Right forelimb (tissue), 1 donor: ENCODE measurements at regions not wholly inside any gene's neighbourhood (a gene's known extent, or its start where the extent isn't known, plus 50 kb on each side); places are given as distances from the start of the nearest gene placed in this dataset.
"Not testable (repeated sequence)": the region's sequence is repeated elsewhere in the genome, so short reads cannot be mapped to it uniquely, and the experiment has no call there.

Experiments
- DNase-seq: peaks from one replicate; pipeline ENCODE4 v3.0.0-alpha.2; 2018

GRCh38 chr13:73661687-73662425, 472.3 kb downstream of the KLF12 start:
- no peak for DNase-seq

GRCh38 chr13:73661066-73661465, 473.1 kb downstream of the KLF12 start:
- DNase-seq: no peak

- no peak for DNase-seq
Observed at GRCh38 chr13:73658639-73659038, 475.6 kb downstream of the KLF12 start.

DNA sequence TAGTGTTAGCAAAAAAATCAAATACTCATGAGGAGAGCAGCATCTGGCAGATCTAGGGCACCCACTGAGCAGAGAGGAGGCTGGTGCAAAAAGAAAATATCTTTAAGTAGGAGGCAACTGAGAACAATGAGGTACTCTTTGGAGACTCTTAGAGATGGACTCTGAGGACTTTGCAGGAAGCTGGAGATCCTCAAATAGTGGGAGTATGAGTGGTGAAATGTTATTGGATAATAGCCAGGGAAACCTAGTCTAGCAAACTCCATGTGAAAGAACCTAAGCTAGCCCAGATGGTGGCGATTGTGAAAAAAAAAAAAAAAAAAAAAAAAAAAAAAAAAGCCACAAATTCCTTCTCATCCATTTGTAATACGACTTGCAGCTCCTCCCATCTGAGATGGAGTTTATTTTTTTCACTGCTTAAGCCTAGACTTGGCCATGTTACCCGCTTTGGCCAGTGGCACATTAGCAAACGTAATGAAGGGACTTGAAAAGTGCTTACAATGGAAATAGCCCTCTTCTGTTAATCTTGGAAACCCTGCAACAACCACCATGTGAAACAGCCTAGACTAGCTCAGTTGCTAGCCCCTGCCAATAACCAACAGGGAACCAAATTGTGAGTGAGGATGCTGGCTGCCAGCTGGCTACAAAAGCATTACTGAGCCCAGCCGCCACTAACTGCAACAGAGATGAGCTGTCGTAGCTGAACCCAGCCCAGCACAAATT, 476.2 kb downstream of the KLF12 start:
- DNase-seq: peak; percentile 60

- DNase-seq: no peak
Observed at GRCh38 chr13:73656863-73657262, 477.3 kb downstream of the KLF12 start.

DNA sequence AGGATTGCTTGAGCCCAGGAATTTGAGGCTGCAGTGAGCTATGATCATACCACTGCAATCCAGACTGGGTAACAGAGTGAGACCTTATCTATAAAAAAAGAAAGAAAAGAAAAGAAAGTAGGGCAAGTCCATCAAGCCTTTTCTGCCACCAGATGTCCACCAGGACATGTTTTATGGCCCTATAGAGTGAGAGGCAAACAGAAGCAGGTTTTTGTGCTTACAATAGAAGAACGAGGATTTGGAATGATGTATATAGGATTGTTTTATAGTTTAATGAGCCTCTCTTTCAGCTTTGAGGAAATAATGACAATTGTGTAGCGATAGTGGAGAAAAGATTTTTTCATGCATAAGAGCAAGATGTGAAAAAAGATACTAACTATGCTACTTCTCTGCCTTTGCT, 480.5 kb downstream of the KLF12 start:
- no peak for DNase-seq

GRCh38 chr13:73647417-73647816, 486.8 kb downstream of the KLF12 start:
- no peak for DNase-seq

DNA sequence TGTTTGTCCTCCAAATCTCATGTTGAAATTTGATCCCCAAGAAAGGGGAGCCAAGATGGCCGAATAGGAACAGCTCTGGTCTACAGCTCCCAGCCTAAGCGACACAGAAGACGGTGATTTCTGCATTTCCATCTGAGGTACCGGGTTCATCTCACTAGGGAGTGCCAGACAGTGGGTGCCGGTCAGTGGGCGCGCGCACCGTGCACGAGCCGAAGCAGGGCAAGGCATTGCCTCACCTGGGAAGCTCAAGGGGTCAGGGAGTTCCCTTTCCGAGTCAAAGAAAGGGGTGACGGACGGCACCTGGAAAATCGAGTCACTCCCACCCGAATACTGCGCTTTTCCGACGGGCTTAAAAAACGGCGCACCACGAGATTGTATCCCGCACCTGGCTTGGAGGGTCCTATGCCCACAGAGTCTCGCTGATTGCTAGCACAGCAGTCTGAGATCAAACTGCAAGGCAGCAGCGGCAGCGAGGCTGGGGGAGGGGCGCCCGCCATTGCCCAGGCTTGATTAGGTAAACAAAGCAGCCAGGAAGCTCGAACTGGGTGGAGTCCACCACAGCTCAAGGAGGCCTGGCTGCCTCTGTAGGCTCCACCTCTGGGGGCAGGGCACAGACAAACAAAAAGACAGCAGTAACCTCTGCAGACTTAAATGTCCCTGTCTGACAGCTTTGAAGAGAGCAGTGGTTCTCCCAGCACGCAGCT, 493.6 kb downstream of the KLF12 start:
- not testable (repeated sequence) for DNase-seq

DNA sequence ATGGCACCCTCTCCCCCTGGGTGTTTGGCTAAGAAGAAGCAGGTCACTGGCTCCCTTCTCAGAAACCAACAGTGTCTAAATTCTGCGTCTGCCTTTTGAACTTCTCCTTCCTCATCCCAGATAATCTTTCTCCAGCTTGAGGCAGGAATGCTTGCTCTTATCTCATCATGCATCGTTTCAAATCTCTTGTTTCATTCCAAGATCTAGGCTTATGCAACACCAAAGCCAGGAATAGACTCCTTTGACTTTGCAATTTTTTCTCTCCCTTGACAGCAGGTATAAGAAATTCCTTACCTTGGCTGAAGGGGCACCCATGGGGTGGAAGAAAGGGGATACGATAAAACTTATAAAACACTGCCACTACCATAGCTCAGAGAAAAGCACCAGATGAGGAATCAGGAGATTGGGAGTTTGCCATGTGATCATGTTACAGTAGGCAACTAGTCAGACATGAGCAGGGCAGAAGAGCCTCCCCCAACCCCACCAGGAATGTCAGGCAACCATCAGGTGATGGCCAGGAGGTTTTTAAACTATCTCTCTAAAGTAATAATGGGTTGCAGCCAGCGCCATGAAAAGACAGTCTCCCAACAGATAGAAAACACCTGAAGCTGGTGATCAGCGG, 498.9 kb downstream of the KLF12 start:
- no peak for DNase-seq

DNA sequence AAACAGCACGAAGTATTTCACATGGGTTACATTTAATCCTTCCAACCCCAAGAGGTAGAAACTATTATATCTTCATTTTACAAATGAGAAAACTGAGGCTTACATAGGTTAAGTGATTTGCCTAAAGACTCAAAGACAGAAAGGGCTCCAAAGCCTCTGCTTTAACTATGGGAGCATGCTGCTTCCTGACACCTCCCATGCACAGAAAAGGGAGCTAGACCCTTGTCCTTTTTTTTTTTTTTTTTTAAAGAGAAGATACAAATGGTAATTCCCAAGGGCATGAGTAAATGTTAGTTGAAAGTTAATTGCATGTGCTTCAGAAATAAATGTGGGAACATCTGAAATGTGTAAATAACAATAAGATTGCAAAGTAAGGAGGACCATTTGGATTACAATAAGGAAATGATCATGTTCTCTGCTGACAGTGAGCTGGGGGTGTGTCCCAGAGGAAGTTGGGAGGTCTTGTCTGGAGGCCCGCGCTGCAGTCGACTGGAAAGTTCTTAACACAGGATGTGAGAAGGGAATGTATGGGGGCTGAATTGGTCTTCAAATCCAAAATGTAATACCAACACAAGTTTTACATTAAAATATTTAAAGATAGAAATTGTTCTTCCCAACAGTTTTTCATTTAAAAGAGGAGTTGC, 500.3 kb downstream of the KLF12 start:
- DNase-seq: no peak

- no peak for DNase-seq
Observed at GRCh38 chr13:73631411-73631810, 502.8 kb downstream of the KLF12 start.

GRCh38 chr13:73625562-73626339, 508.5 kb downstream of the KLF12 start:
- DNase-seq: no peak

GRCh38 chr13:73623281-73623680, 510.9 kb downstream of the KLF12 start:
- DNase-seq: no peak

DNA sequence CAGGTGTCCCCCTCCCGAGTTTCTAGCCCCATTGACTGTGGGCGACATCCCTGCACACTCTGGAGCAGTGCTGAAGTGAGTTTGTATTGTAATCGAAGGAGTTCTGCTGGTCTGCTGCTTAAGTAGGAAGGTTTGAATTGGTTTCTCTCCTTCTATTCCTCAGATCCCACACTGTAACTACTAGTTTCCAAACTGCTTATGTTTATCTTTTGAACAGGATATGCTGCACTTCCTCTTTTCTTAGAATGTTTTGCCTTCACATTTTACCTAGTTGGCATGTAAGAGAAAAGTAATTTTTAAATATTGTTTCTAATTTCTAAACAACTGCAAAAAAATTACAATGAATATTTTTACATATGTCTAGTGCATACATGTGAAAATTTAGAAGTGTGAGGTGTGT, 511.8 kb downstream of the KLF12 start:
- DNase-seq: no peak

GRCh38 chr13:73618275-73618865, 515.8 kb downstream of the KLF12 start:
- DNase-seq: no peak

DNA sequence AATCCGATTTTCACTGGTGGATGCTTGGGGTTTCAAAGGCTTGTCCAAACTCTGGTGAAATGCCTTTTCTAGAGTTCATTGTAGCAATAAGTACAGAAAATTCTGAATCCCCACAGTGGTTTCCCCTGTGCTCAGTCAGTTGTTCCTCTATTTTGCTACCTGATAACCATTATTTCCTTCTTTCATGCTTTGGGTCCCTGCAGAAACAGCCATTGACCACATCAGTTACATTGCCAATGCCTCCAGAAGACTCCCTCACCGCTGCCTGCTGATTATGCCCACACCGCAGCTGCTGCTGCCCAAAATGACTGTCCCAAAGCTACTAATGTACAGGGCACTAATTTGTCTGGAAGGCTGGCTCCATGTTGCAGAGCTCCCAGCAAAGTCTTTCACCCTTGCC, 517.3 kb downstream of the KLF12 start:
- DNase-seq: no peak

DNA sequence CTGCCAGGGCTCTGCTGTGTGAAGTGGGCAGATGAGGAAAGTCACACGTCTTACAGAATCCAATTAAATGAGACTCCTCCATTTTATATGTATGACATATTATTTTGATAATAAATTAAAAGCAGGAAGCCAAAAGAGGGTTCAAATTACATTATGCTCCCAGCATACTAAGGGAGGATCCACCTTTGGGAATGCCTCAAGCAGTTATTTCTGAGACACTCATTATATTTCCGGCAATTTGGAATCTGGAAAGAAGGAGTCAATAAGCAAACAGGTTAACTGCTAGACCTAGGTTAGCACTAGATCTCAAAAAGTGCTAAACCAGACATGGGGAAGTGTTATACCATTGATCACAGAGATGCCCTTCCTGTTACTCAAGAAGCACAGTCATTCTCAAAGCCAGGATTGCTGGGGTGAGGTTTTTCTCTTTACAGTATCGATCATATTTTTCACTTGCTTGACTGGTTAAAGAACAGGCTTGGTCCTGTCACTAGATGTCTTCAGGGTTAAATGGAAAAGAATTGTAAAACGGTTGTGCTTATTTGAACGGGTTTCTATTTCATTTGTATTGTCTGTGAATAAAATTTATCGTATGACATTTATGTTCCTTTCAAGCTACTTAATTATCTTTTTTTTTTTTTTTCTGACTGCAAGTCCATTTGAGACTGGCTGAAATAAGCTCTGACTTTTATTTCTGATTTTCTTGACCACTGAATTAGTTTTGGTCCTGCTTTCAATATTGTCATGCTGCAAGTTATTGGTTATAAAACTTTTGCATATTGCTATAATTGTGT, 523.2 kb downstream of the KLF12 start:
- no peak for DNase-seq

GRCh38 chr13:73608711-73609485, 525.3 kb downstream of the KLF12 start:
- no peak for DNase-seq

- DNase-seq: no peak
Observed at GRCh38 chr13:73608157-73608516, 526.1 kb downstream of the KLF12 start.
